ENCODE measurements at regions not wholly inside any gene's neighbourhood (a gene's known extent, or its start where the extent isn't known, plus 50 kb on each side); places are given as distances from the start of the nearest gene placed in this dataset.

DNA sequence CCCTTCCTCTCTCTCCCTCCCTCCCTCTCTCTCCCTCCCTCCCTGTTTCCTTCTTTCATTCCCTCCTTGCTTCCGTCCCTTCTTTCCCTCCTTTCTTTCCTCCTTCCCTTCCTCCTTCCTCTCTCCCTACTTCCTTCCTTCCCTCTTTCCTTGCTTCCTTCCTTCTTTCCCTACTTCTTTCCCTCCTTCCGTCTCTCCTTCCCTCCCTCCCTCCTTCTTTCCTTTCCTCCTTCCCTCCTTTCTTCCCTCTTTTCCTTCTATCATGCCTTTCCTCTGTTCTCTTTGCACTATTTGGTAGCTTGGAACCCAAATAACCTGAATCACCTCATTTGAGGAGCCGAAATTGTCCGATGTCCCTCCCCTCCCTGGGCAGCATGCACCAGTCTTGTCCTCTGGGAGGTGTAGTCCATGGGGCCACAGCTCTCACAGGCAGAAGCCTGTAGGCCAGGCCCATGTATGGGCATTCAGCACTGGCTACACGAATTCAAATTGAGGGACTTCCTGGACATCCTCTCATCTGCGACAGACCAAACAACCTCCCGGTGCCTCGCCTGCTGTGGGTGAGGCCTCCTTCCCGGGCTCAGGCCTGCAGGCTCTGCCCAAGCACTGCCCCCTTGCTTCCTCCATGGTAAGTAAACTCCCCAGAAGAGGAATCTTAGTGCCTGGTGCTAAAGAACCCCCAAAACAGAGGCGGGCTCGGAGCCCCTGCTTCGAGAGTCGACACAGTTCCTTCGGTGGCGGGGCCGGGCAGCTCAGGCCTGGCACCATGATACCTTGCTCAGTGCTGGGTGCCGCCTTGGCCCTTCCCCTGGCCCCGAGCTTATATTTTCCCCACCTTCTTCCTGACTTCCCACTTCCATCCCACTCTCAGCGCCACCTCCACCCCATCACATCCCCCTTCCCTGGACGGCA, 454.1 kb upstream of the CADM1 start:
- TF ChIP-seq, protein P1, sequence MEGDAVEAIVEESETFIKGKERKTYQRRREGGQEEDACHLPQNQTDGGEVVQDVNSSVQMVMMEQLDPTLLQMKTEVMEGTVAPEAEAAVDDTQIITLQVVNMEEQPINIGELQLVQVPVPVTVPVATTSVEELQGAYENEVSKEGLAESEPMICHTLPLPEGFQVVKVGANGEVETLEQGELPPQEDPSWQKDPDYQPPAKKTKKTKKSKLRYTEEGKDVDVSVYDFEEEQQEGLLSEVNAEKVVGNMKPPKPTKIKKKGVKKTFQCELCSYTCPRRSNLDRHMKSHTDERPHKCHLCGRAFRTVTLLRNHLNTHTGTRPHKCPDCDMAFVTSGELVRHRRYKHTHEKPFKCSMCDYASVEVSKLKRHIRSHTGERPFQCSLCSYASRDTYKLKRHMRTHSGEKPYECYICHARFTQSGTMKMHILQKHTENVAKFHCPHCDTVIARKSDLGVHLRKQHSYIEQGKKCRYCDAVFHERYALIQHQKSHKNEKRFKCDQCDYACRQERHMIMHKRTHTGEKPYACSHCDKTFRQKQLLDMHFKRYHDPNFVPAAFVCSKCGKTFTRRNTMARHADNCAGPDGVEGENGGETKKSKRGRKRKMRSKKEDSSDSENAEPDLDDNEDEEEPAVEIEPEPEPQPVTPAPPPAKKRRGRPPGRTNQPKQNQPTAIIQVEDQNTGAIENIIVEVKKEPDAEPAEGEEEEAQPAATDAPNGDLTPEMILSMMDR (IDR thresholded peaks at IDR 0.05) = peak; percentile 6
- TF ChIP-seq EZH2 (IDR thresholded peaks at IDR 0.05) (no peak), EZH2phosphoT487 (IDR thresholded peaks at IDR 0.05) (no peak)
